ENCODE measurements at regions not wholly inside any gene's neighbourhood (a gene's known extent, or its start where the extent isn't known, plus 50 kb on each side); places are given as distances from the start of the nearest gene placed in this dataset.

DNA sequence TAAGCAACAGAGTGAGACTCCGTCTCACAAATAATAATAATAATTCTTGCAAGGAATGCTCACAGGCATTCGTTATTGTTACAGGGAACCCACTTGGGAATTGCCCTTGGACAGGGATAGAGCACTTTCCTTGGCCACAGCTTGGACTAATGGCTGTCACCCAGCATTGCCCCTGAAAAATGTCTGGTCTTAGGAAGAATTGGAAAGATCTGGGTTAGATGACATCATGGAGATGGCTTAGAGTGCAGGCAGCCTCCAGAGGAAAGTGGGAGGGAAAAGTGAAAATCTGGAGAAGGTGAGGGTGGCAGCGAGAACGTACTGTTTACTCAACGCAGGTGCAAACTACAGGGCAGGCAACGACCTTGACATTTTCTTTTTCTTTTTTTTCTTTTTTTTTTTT, 59.3 kb upstream of the MRTFB start:
- DNase-seq (no peak), ATAC-seq (ENCODE audit: insufficient read depth, low FRiP score) (no peak)
- Histone ChIP-seq H3K27me3 (ENCODE audit: control insufficient read depth in 3 of 3, insufficient read depth in 3 of 3, low read length in 2 of 3) (peaks cover 0 to 5% (median 0%) of the 10 kb centered on the region in 3 donors), H3K4me3 (no peak overlapping the region), H3K9ac (ENCODE audit: insufficient read depth in 1 of 2, low read length in 2 of 2) (no peak overlapping the region), H3K36me3 (ENCODE audit: control insufficient read depth in 4 of 4, insufficient read depth in 4 of 4, low read length in 4 of 4) (no peaks in the 10 kb centered on the region), H3K9me3 (ENCODE audit: control insufficient read depth in 4 of 4, insufficient read depth in 3 of 4, low read length in 3 of 4) (no peaks in the 10 kb centered on the region), H3K4me1 (ENCODE audit: control insufficient read depth in 5 of 5, insufficient read depth in 5 of 5, low read length in 5 of 5) (peaks cover 5 to 29% (median 7%) of the 10 kb centered on the region in 5 donors), H3K27ac (ENCODE audit: low read depth in 1 of 2, low read length in 1 of 2) (no peak overlapping the region)
- WGBS, 2 donors: 71 to 83% methylated on average over 6 of the region's 6 CpGs
- TF ChIP-seq CTCF (IDR thresholded peaks at IDR 0.05; ENCODE audit: control extremely low read depth, extremely low read depth): no peak

GRCh38 chr16:14013145-14013570, 58.0 kb upstream of the MRTFB start:
- no peak for DNase-seq
- H3K9me3 ChIP-seq (ENCODE audit: control insufficient read depth in 4 of 4, insufficient read depth in 3 of 4, low read length in 3 of 4): no peaks in the 10 kb centered on the region
- no peak for TF ChIP-seq CTCF (IDR thresholded peaks at IDR 0.05; ENCODE audit: control extremely low read depth, extremely low read depth)
- WGBS, 2 donors: 72 to 88% methylated on average over 4 of the region's 4 CpGs
- H3K4me1 ChIP-seq (ENCODE audit: control insufficient read depth in 5 of 5, insufficient read depth in 5 of 5, low read length in 5 of 5): peaks cover 5 to 29% (median 7%) of the 10 kb centered on the region in 5 donors
- H3K4me3 ChIP-seq: no peak overlapping the region
- H3K27me3 ChIP-seq (ENCODE audit: control insufficient read depth in 3 of 3, insufficient read depth in 3 of 3, low read length in 2 of 3): peaks cover 0 to 5% (median 0%) of the 10 kb centered on the region in 3 donors
- no peak for ATAC-seq (ENCODE audit: insufficient read depth, low FRiP score)
- H3K9ac ChIP-seq (ENCODE audit: insufficient read depth in 1 of 2, low read length in 2 of 2): no peak overlapping the region
- no peaks in the 10 kb centered on the region for H3K36me3 ChIP-seq (ENCODE audit: control insufficient read depth in 4 of 4, insufficient read depth in 4 of 4, low read length in 4 of 4)
- peak overlapping the region; percentile 29 to 33 for H3K27ac ChIP-seq (ENCODE audit: low read depth in 1 of 2, low read length in 1 of 2)

DNA sequence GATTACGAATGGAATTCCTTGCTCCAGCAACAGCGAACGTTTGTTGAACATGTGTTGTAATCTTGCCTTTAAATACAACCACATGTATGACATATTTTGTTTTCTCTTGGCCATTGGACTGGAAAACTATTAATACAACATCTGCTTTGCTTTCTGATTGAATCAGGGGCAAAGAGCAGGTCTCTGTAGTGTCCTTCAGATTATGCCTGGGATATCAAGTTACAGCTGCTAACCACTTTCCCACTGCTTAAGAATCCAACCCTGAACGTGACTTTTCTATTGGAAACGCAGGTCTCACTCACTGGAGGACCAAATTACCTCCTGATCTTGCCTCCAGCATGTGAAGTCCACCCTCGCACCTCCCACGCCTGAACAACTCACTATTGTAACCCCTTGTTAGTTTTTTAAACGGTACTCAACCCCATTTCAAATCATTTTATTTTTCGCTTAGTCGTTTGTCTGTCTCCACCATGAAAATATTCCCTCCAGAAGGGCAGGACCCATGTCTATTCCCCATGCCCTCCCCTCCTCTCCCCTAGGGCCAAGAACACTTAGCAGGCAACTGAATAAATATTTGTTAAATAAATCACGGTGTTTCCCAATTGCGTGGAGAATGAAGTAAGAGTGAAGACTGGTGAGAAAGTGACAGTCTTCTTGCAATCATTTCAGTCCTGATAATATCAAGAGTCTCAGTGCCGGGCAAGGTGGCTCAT, 57.4 kb upstream of the MRTFB start:
- Histone ChIP-seq H3K36me3 (ENCODE audit: control insufficient read depth in 4 of 4, insufficient read depth in 4 of 4, low read length in 4 of 4) (no peaks in the 10 kb centered on the region), H3K4me3 (no peak overlapping the region), H3K27me3 (ENCODE audit: control insufficient read depth in 3 of 3, insufficient read depth in 3 of 3, low read length in 2 of 3) (no peaks in the 10 kb centered on the region), H3K27ac (ENCODE audit: low read depth in 1 of 2, low read length in 1 of 2) (peak overlapping the region; percentile 33 to 86), H3K9me3 (ENCODE audit: control insufficient read depth in 4 of 4, insufficient read depth in 3 of 4, low read length in 3 of 4) (no peaks in the 10 kb centered on the region), H3K9ac (ENCODE audit: insufficient read depth in 1 of 2, low read length in 2 of 2) (no peak overlapping the region), H3K4me1 (ENCODE audit: control insufficient read depth in 5 of 5, insufficient read depth in 5 of 5, low read length in 5 of 5) (peaks cover 5 to 29% (median 7%) of the 10 kb centered on the region in 5 donors)
- 50 to 72% methylated on average over 13 of the region's 13 CpGs for WGBS, 2 donors
- TF ChIP-seq CTCF (IDR thresholded peaks at IDR 0.05; ENCODE audit: control extremely low read depth, extremely low read depth): no peak
- peak; percentile 56 for ATAC-seq (ENCODE audit: insufficient read depth, low FRiP score)
- DNase-seq: peak; percentile 55 to 93 (median 92)

- Histone ChIP-seq H3K9ac (ENCODE audit: insufficient read depth in 1 of 2, low read length in 2 of 2) (no peak overlapping the region), H3K27me3 (ENCODE audit: control insufficient read depth in 3 of 3, insufficient read depth in 3 of 3, low read length in 2 of 3) (no peaks in the 10 kb centered on the region), H3K9me3 (ENCODE audit: control insufficient read depth in 4 of 4, insufficient read depth in 3 of 4, low read length in 3 of 4) (no peaks in the 10 kb centered on the region), H3K27ac (ENCODE audit: low read depth in 1 of 2, low read length in 1 of 2) (peak overlapping the region in 1 of 2 donors; percentile 86), H3K4me1 (ENCODE audit: control insufficient read depth in 5 of 5, insufficient read depth in 5 of 5, low read length in 5 of 5) (peaks cover 5 to 29% (median 7%) of the 10 kb centered on the region in 5 donors), H3K36me3 (ENCODE audit: control insufficient read depth in 4 of 4, insufficient read depth in 4 of 4, low read length in 4 of 4) (no peaks in the 10 kb centered on the region), H3K4me3 (no peak overlapping the region)
- WGBS, 2 donors: 72 to 81% methylated on average over 5 of the region's 5 CpGs
- ATAC-seq (ENCODE audit: insufficient read depth, low FRiP score) (no peak), DNase-seq (no peak)
- TF ChIP-seq CTCF (IDR thresholded peaks at IDR 0.05; ENCODE audit: control extremely low read depth, extremely low read depth): no peak
These were observed 56.9 kb upstream of the MRTFB start for GRCh38 chr16:14014284-14014625.
